ENCODE measurements at regions not wholly inside any gene's neighbourhood (a gene's known extent, or its start where the extent isn't known, plus 50 kb on each side); places are given as distances from the start of the nearest gene placed in this dataset.
"Not testable (repeated sequence)": the region's sequence is repeated elsewhere in the genome, so short reads cannot be mapped to it uniquely, and the experiment has no call there.

DNA sequence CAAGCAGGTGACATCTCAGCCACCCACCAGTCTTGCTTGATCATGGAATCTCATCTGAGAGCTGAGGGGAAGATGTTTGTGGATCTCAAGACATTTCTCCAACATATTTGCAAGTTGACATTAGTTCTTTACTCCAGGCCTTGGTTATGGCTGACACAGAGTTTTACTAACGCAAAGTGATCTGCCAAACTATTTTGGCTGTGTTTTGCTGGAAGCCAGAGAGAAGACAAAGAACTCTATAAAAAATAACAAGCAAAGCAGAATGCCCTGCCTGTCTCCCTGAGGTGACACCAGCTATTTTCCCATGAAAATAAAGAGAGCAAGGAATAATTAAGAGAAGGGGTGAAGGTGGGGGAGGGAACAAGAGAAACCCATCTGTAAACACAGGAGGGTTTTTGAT, 286.4 kb downstream of the WDR11 start:
- Histone ChIP-seq H3K27me3 (replicated peaks; ENCODE audit: control insufficient read depth, insufficient read depth, low read length) (no peaks in the 10 kb centered on the region), H3K4me1 (no peaks in the 10 kb centered on the region), H3K4me3 (ENCODE audit: low read depth, low read length) (no peak overlapping the region), H3K36me3 (ENCODE audit: control insufficient read depth, insufficient read depth, low read length) (no peaks in the 10 kb centered on the region), H3K9me3 (peaks cover 2% of the 10 kb centered on the region; the same call in 1 of the 2 replicates)
- ChIA-PET CTCF (interaction anchor here (0.7 kb wide), 1 partner anchor 1122 kb away, joined by 3 read pairs; no protein-coding TSS in a partner anchor), POLR2A (no interaction called here)
- no peaks in the 10 kb centered on the region for H3K27me3 Mint-ChIP-seq (ENCODE audit: insufficient read depth, unreplicated experiment)
- BruUV-seq (replicated peaks) = no TSS peak
- H3K4me3 Mint-ChIP-seq (ENCODE audit: unreplicated experiment) = no peak overlapping the region
- H3K36me3 Mint-ChIP-seq (ENCODE audit: insufficient read depth, unreplicated experiment) = no peaks in the 10 kb centered on the region
- H3K4me1 Mint-ChIP-seq (ENCODE audit: low read depth, unreplicated experiment) = no peaks in the 10 kb centered on the region
- no peak for DNase-seq
- intact Hi-C loops (cut with micrococcal nuclease; ENCODE audit: unreplicated experiment) = no loop called here
- peaks cover 14% of the 10 kb centered on the region for H3K9me3 Mint-ChIP-seq (ENCODE audit: unreplicated experiment)
- TF ChIP-seq, protein P1, sequence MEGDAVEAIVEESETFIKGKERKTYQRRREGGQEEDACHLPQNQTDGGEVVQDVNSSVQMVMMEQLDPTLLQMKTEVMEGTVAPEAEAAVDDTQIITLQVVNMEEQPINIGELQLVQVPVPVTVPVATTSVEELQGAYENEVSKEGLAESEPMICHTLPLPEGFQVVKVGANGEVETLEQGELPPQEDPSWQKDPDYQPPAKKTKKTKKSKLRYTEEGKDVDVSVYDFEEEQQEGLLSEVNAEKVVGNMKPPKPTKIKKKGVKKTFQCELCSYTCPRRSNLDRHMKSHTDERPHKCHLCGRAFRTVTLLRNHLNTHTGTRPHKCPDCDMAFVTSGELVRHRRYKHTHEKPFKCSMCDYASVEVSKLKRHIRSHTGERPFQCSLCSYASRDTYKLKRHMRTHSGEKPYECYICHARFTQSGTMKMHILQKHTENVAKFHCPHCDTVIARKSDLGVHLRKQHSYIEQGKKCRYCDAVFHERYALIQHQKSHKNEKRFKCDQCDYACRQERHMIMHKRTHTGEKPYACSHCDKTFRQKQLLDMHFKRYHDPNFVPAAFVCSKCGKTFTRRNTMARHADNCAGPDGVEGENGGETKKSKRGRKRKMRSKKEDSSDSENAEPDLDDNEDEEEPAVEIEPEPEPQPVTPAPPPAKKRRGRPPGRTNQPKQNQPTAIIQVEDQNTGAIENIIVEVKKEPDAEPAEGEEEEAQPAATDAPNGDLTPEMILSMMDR (IDR thresholded peaks at IDR 0.05; ENCODE audit: insufficient read depth in 1 of 2, low read depth in 1 of 2, low read length in 1 of 2, severe bottlenecking in 1 of 2, unreplicated experiment in 1 of 2) = no peak
- no peak overlapping the region for H3K27ac Mint-ChIP-seq (ENCODE audit: unreplicated experiment)

DNA sequence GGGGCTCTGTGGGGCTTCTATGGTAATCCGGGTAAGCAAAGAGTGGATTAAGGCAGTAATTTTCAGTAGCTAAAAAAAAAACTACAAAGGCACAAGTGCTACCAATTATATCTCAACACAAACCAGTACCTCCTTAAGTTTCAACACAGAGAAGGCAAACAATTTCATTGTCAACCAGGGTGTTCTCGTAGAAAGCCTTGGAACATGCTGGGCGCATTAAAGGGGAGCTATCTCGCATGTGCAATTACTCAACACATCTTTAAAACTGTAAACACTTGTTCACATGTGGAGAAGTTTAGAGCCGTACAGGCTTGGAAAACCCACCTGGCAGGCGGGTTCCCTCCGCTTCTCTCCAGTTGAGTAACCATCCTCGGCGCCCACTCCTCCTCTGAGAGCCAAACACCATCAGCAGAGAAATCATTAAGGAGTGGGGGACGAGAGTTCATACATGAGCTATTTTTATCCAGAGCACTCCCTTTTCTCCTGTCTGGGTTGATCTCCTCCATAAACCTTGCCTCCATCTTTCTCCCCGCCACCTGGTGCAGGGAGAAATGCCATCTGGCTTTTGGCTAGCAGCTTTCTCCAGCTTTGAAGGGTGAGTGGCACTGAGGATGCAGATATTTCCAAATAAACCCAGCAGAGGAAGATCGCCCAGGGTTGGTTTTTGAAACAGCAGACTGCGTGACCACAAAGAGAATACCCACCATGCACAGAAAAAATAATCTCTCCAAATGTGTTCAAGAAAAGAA, 287.1 kb downstream of the WDR11 start:
- Mint-ChIP-seq H3K27me3 (ENCODE audit: insufficient read depth, unreplicated experiment) (no peaks in the 10 kb centered on the region), H3K4me3 (ENCODE audit: unreplicated experiment) (no peak overlapping the region), H3K27ac (ENCODE audit: unreplicated experiment) (no peak overlapping the region), H3K4me1 (ENCODE audit: low read depth, unreplicated experiment) (no peaks in the 10 kb centered on the region), H3K9me3 (ENCODE audit: unreplicated experiment) (peaks cover 22% of the 10 kb centered on the region), H3K36me3 (ENCODE audit: insufficient read depth, unreplicated experiment) (no peaks in the 10 kb centered on the region)
- Histone ChIP-seq H3K36me3 (ENCODE audit: control insufficient read depth, insufficient read depth, low read length) (no peaks in the 10 kb centered on the region), H3K4me1 (no peaks in the 10 kb centered on the region), H3K27me3 (replicated peaks; ENCODE audit: control insufficient read depth, insufficient read depth, low read length) (no peaks in the 10 kb centered on the region), H3K4me3 (ENCODE audit: low read depth, low read length) (no peak overlapping the region), H3K9me3 (peaks cover 9% of the 10 kb centered on the region)
- TF ChIP-seq, protein P1 (IDR thresholded peaks at IDR 0.05; ENCODE audit: insufficient read depth in 1 of 2, low read depth in 1 of 2, low read length in 1 of 2, severe bottlenecking in 1 of 2, unreplicated experiment in 1 of 2) = no peak
- intact Hi-C loops (cut with micrococcal nuclease; ENCODE audit: unreplicated experiment) = no loop called here
- CTCF ChIA-PET = interaction anchor here (0.7 kb wide), 1 partner anchor 1121 kb away, joined by 3 read pairs; no protein-coding TSS in a partner anchor
- POLR2A ChIA-PET = no interaction called here
- BruUV-seq (replicated peaks) = no TSS peak
- no peak for DNase-seq

DNA sequence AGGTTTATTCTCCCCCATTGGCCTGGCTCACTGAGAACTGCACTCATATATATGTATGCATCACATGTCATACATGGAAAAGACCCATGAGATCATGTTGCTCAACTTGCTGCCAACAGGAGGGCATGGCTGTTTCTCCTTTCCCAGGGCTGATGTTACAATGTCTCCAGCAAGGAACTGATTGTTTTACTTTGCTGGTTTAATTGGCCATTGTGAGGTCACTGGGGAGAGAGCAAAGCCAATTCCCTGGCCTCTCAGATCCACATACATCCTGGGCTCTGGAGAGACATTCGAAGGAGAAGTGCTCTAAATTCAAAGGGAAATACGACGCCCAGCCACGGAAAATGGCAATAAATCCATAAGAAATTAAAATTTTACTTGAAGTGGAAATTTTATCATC, 287.8 kb downstream of the WDR11 start:
- no TSS peak for BruUV-seq (replicated peaks)
- no peaks in the 10 kb centered on the region for H3K36me3 ChIP-seq (ENCODE audit: control insufficient read depth, insufficient read depth, low read length)
- no peaks in the 10 kb centered on the region for H3K27me3 Mint-ChIP-seq (ENCODE audit: insufficient read depth, unreplicated experiment)
- H3K9me3 Mint-ChIP-seq (ENCODE audit: unreplicated experiment) = peaks cover 25% of the 10 kb centered on the region
- POLR2A ChIA-PET = no interaction called here
- no peak overlapping the region for H3K4me3 ChIP-seq (ENCODE audit: low read depth, low read length)
- peaks cover 16% of the 10 kb centered on the region for H3K9me3 ChIP-seq
- TF ChIP-seq, protein P1 (IDR thresholded peaks at IDR 0.05; ENCODE audit: insufficient read depth in 1 of 2, low read depth in 1 of 2, low read length in 1 of 2, severe bottlenecking in 1 of 2, unreplicated experiment in 1 of 2) = no peak
- DNase-seq = no peak
- no peaks in the 10 kb centered on the region for H3K4me1 Mint-ChIP-seq (ENCODE audit: low read depth, unreplicated experiment)
- no peaks in the 10 kb centered on the region for H3K36me3 Mint-ChIP-seq (ENCODE audit: insufficient read depth, unreplicated experiment)
- CTCF ChIA-PET = no interaction called here
- H3K27ac Mint-ChIP-seq (ENCODE audit: unreplicated experiment) = no peak overlapping the region
- intact Hi-C loops (cut with micrococcal nuclease; ENCODE audit: unreplicated experiment) = no loop called here
- no peak overlapping the region for H3K4me3 Mint-ChIP-seq (ENCODE audit: unreplicated experiment)
- H3K4me1 ChIP-seq = no peaks in the 10 kb centered on the region
- H3K27me3 ChIP-seq (replicated peaks; ENCODE audit: control insufficient read depth, insufficient read depth, low read length) = no peaks in the 10 kb centered on the region

DNA sequence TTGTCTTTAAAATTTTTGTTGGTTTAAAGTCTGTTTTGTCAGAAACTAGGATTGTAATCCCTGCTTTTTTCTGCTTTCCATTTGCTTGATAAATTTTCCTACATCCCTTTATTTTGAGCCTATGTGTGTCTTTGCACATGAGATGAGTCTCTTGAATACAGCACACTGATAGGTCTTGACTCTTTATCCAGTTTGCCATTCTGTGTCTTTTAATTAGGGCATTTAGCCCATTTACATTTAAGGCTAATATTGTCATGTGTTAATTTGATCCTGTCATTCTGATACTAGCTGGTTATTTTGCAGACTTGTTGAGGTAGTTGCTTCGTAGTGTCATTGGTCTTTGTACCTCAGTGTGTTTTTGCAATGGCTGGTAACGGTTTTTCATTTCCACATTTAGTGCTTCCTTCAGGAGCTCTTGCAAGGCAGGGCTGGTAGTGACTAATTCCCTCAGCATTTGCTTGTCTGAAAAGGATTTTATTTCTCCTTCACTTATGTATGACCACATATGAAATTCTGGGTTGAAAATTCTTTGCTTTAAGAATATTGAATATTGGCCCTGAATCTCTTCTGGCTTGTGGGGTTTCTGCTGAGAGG, 294.7 kb downstream of the WDR11 start:
- CTCF ChIA-PET; H3K4me3 Mint-ChIP-seq (ENCODE audit: unreplicated experiment); intact Hi-C loops (cut with micrococcal nuclease; ENCODE audit: unreplicated experiment); H3K4me1 Mint-ChIP-seq (ENCODE audit: low read depth, unreplicated experiment); H3K27me3 ChIP-seq (replicated peaks; ENCODE audit: control insufficient read depth, insufficient read depth, low read length); H3K36me3 ChIP-seq (ENCODE audit: control insufficient read depth, insufficient read depth, low read length); H3K27me3 Mint-ChIP-seq (ENCODE audit: insufficient read depth, unreplicated experiment); DNase-seq; H3K4me1 ChIP-seq; H3K27ac Mint-ChIP-seq (ENCODE audit: unreplicated experiment); BruUV-seq (replicated peaks); H3K36me3 Mint-ChIP-seq (ENCODE audit: insufficient read depth, unreplicated experiment); H3K4me3 ChIP-seq (ENCODE audit: low read depth, low read length); POLR2A ChIA-PET: not testable (repeated sequence)
- peaks cover 21% of the 10 kb centered on the region for H3K9me3 ChIP-seq
- peaks cover 57% of the 10 kb centered on the region for H3K9me3 Mint-ChIP-seq (ENCODE audit: unreplicated experiment)
